ENCODE measurements at regions not wholly inside any gene's neighbourhood (a gene's known extent, or its start where the extent isn't known, plus 50 kb on each side); places are given as distances from the start of the nearest gene placed in this dataset.

- TF ChIP-seq CTCF (IDR thresholded peaks at IDR 0.05) (no peak), POLR2A (IDR thresholded peaks at IDR 0.05) (no peak)
Measured at GRCh38 chr19:30137747-30138146, 195.7 kb downstream of the URI1 start.

All from heart left ventricle (tissue), 13 donors.